ENCODE measurements at regions not wholly inside any gene's neighbourhood (a gene's known extent, or its start where the extent isn't known, plus 50 kb on each side); places are given as distances from the start of the nearest gene placed in this dataset.

- ChIA-PET CTCF (ENCODE audit: unreplicated experiment) (no interaction called here), POLR2A (no interaction called here)
- Histone ChIP-seq H3K27ac (ENCODE audit: low read depth, low read length, poor library complexity, severe bottlenecking) (no peak overlapping the region), H3K4me2 (ENCODE audit: low read length) (no peak overlapping the region), H3K36me3 (ENCODE audit: insufficient read depth, low read length) (no peaks in the 10 kb centered on the region), H3K9me2 (ENCODE audit: insufficient read depth, low read length) (no peaks in the 10 kb centered on the region), H2AFZ (ENCODE audit: low read length) (no peak overlapping the region), H4K20me1 (ENCODE audit: insufficient read depth, low read length) (no peaks in the 10 kb centered on the region), H3K79me2 (ENCODE audit: insufficient read depth, low read depth, low read length) (no peaks in the 10 kb centered on the region), H3K9me3 (ENCODE audit: low read length) (no peaks in the 10 kb centered on the region), H3K4me3 (ENCODE audit: low read depth, low read length, poor library complexity, severe bottlenecking) (no peak overlapping the region), H3K4me1 (ENCODE audit: insufficient read depth, low read length, poor library complexity, severe bottlenecking) (no peaks in the 10 kb centered on the region)
- TF ChIP-seq, protein P1, sequence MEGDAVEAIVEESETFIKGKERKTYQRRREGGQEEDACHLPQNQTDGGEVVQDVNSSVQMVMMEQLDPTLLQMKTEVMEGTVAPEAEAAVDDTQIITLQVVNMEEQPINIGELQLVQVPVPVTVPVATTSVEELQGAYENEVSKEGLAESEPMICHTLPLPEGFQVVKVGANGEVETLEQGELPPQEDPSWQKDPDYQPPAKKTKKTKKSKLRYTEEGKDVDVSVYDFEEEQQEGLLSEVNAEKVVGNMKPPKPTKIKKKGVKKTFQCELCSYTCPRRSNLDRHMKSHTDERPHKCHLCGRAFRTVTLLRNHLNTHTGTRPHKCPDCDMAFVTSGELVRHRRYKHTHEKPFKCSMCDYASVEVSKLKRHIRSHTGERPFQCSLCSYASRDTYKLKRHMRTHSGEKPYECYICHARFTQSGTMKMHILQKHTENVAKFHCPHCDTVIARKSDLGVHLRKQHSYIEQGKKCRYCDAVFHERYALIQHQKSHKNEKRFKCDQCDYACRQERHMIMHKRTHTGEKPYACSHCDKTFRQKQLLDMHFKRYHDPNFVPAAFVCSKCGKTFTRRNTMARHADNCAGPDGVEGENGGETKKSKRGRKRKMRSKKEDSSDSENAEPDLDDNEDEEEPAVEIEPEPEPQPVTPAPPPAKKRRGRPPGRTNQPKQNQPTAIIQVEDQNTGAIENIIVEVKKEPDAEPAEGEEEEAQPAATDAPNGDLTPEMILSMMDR (conservative IDR thresholded peaks at IDR 0.05; ENCODE audit: low read length) = no peak
- TF ChIP-seq EZH2phosphoT487 (IDR thresholded peaks at IDR 0.05; ENCODE audit: borderline replicate concordance, low read depth, low read length) = no peak
- BruUV-seq (replicated peaks) = no TSS peak
- no peak for DNase-seq (ENCODE audit: low spot score)
- intact Hi-C loops (cut with micrococcal nuclease; ENCODE audit: unreplicated experiment) = no loop called here
These were observed 83.8 kb upstream of the TSPAN2 start for GRCh38 chr1:115173151-115173550.

DNA sequence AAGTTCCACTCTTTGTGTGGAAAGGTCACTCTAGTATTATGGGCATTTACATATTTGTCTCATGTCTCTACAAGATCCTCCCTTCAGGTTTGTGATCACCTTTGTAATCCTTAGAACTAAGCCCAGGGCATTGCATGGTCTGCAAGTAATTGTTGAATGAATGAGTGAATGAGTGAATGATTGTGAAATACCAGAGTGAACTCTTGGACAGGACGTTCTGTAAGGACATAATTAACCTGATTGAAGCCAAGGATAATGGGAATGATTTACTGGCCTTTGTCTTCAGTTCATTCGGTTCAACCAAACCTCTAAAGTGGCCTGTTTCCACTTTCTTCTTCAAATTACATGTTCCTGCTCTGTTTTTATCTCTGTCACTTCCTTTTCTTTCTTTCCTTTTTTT, 83.0 kb upstream of the TSPAN2 start:
- CTCF ChIA-PET (ENCODE audit: unreplicated experiment) = no interaction called here
- TF ChIP-seq EZH2phosphoT487 (IDR thresholded peaks at IDR 0.05; ENCODE audit: borderline replicate concordance, low read depth, low read length) = no peak
- TF ChIP-seq, protein P1 (conservative IDR thresholded peaks at IDR 0.05; ENCODE audit: low read length) = no peak
- POLR2A ChIA-PET = no interaction called here
- no peaks in the 10 kb centered on the region for H3K9me3 ChIP-seq (ENCODE audit: low read length)
- no TSS peak for BruUV-seq (replicated peaks)
- DNase-seq (ENCODE audit: low spot score) = no peak
- intact Hi-C loops (cut with micrococcal nuclease; ENCODE audit: unreplicated experiment) = no loop called here
- no peaks in the 10 kb centered on the region for H3K36me3 ChIP-seq (ENCODE audit: insufficient read depth, low read length)
- no peak overlapping the region for H2AFZ ChIP-seq (ENCODE audit: low read length)
- H3K4me3 ChIP-seq (ENCODE audit: low read depth, low read length, poor library complexity, severe bottlenecking) = no peak overlapping the region
- no peak overlapping the region for H3K4me2 ChIP-seq (ENCODE audit: low read length)
- no peaks in the 10 kb centered on the region for H4K20me1 ChIP-seq (ENCODE audit: insufficient read depth, low read length)
- H3K79me2 ChIP-seq (ENCODE audit: insufficient read depth, low read depth, low read length) = no peaks in the 10 kb centered on the region
- H3K9me2 ChIP-seq (ENCODE audit: insufficient read depth, low read length) = no peaks in the 10 kb centered on the region
- no peaks in the 10 kb centered on the region for H3K4me1 ChIP-seq (ENCODE audit: insufficient read depth, low read length, poor library complexity, severe bottlenecking)
- no peak overlapping the region for H3K27ac ChIP-seq (ENCODE audit: low read depth, low read length, poor library complexity, severe bottlenecking)

GRCh38 chr1:115170961-115171392, 81.7 kb upstream of the TSPAN2 start:
- no TSS peak for BruUV-seq (replicated peaks)
- ChIA-PET POLR2A (no interaction called here), CTCF (ENCODE audit: unreplicated experiment) (no interaction called here)
- Histone ChIP-seq H3K36me3 (ENCODE audit: insufficient read depth, low read length) (no peaks in the 10 kb centered on the region), H3K4me3 (ENCODE audit: low read depth, low read length, poor library complexity, severe bottlenecking) (no peak overlapping the region), H3K4me2 (ENCODE audit: low read length) (no peak overlapping the region), H3K27ac (ENCODE audit: low read depth, low read length, poor library complexity, severe bottlenecking) (no peak overlapping the region), H4K20me1 (ENCODE audit: insufficient read depth, low read length) (no peaks in the 10 kb centered on the region), H3K9me3 (ENCODE audit: low read length) (no peaks in the 10 kb centered on the region), H3K79me2 (ENCODE audit: insufficient read depth, low read depth, low read length) (no peaks in the 10 kb centered on the region), H3K9me2 (ENCODE audit: insufficient read depth, low read length) (no peaks in the 10 kb centered on the region), H3K4me1 (ENCODE audit: insufficient read depth, low read length, poor library complexity, severe bottlenecking) (no peaks in the 10 kb centered on the region), H2AFZ (ENCODE audit: low read length) (no peak overlapping the region)
- intact Hi-C loops (cut with micrococcal nuclease; ENCODE audit: unreplicated experiment) = no loop called here
- TF ChIP-seq EZH2phosphoT487 (IDR thresholded peaks at IDR 0.05; ENCODE audit: borderline replicate concordance, low read depth, low read length) = no peak
- TF ChIP-seq, protein P1 (conservative IDR thresholded peaks at IDR 0.05; ENCODE audit: low read length) = no peak
- DNase-seq (ENCODE audit: low spot score) = no peak

Data from OCI-LY7 (cell line).